Skeletal muscle tissue (tissue), 3 donors: ENCODE measurements at regions not wholly inside any gene's neighbourhood (a gene's known extent, or its start where the extent isn't known, plus 50 kb on each side); places are given as distances from the start of the nearest gene placed in this dataset.
"Not testable (repeated sequence)": the region's sequence is repeated elsewhere in the genome, so short reads cannot be mapped to it uniquely, and the experiment has no call there.

Source experiments
- H3K27ac ChIP-seq: one replicate; pipeline ENCODE4 v1.7.0; 2013; ENCODE audit warnings: mild to moderate bottlenecking, low read depth, low read length, inconsistent platforms
- H3K27me3 ChIP-seq, 3 donors: one replicate each; pipeline ENCODE4 v1.7.0; 2013; ENCODE audit warnings: low read length in 3 of 3; ENCODE audit not compliant: control insufficient read depth in 3 of 3, insufficient read depth in 3 of 3
- H3K36me3 ChIP-seq, 3 donors: one replicate each; pipeline ENCODE4 v1.7.0; 2013; ENCODE audit warnings: low read length in 3 of 3; ENCODE audit not compliant: control insufficient read depth in 3 of 3, insufficient read depth in 3 of 3
- H3K4me1 ChIP-seq, 3 donors: one replicate each; pipeline ENCODE4 v1.7.0; 2013; ENCODE audit warnings: low read length in 3 of 3, mild to moderate bottlenecking in 3 of 3; ENCODE audit not compliant: control insufficient read depth in 3 of 3, insufficient read depth in 3 of 3
- H3K4me3 ChIP-seq, 3 donors: one replicate each; pipeline ENCODE4 v1.7.0; 2013; ENCODE audit warnings: low read length in 3 of 3
- H3K9ac ChIP-seq, 3 donors: one replicate each; pipeline ENCODE4 v1.7.0; 2013; ENCODE audit warnings: low read length in 3 of 3, mild to moderate bottlenecking in 3 of 3, moderate library complexity in 2 of 3, low read depth in 1 of 3
- H3K9me3 ChIP-seq, 3 donors: one replicate each; pipeline ENCODE4 v1.7.0; 2013; ENCODE audit warnings: low read length in 3 of 3; ENCODE audit not compliant: control insufficient read depth in 3 of 3
- donor health status: Osteomylitis.

DNA sequence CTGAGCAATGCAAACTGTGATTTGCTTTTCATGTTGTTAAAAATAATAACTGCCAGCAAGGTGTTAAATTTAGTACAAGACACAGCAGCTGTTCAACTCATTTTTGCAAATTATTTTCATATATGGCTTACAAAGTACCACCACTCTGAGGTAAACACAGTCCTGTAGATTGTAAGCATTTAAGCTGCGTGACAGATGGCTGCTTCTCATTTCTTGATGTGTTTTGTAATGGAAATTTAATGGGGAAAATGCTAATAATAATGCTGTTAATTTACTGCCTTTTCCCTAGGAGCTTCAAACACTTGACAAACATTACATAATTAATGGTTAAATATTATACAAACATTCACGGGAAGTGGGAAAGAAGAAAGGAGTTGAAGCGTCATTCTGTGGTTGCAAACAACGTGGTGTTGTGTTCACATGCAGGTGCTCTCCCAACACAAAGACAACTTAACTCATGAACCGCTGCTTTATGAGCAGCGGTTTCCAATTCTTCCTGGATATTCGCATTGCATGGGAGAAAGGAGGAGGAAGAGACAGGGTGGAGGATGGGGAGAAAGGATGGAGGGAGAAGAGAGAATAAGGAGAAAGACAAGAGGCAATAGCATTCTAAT lies 236.8 kb upstream of the VCX start:
- Histone ChIP-seq H3K4me3 (no peak overlapping the region), H3K9ac (no peak overlapping the region), H3K9me3 (peaks cover 0 to 3% (median 0%) of the 10 kb centered on the region in 3 donors), H3K36me3 (no peaks in the 10 kb centered on the region), H3K27ac (no peak overlapping the region), H3K4me1 (no peaks in the 10 kb centered on the region), H3K27me3 (no peaks in the 10 kb centered on the region)

GRCh38 chrX:7603387-7603786 lies 239.6 kb upstream of the VCX start:
- no peaks in the 10 kb centered on the region for H3K4me1 ChIP-seq
- H3K4me3 ChIP-seq, result no peak overlapping the region
- no peaks in the 10 kb centered on the region for H3K27me3 ChIP-seq
- H3K36me3 ChIP-seq, result no peaks in the 10 kb centered on the region
- no peak overlapping the region for H3K27ac ChIP-seq
- no peak overlapping the region for H3K9ac ChIP-seq
- peaks cover 0 to 3% (median 0%) of the 10 kb centered on the region in 3 donors for H3K9me3 ChIP-seq

DNA sequence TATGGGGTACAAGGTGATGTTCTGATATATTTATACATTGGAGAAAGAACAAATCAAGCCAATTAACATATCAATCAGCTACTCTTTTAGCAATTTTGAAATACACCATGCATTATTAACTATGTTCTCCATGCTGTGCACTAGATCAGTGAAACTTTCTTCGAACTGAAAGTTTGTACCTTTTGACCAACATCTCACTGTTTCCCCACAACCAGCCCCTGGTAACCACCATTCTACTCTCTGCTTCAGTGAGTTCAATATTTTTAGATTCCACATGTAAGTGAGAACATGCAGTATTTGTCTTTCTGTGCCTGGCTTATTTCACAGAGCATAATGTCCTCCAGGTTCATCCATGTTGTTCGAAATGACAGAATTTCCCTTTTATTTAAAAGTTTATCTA lies 246.1 kb upstream of the VCX start:
- Histone ChIP-seq H3K9me3 (no peaks in the 10 kb centered on the region), H3K4me3 (no peak overlapping the region), H3K9ac (no peak overlapping the region), H3K36me3 (no peaks in the 10 kb centered on the region), H3K27ac (no peak overlapping the region), H3K27me3 (no peaks in the 10 kb centered on the region), H3K4me1 (no peaks in the 10 kb centered on the region)

GRCh38 chrX:7593370-7593769 lies 249.6 kb upstream of the VCX start:
- H3K36me3 ChIP-seq, H3K9me3 ChIP-seq, H3K9ac ChIP-seq, H3K27me3 ChIP-seq, H3K27ac ChIP-seq, H3K4me3 ChIP-seq, H3K4me1 ChIP-seq: not testable (repeated sequence)

GRCh38 chrX:7586126-7586525 lies 256.8 kb upstream of the VCX start:
- no peak overlapping the region for H3K9ac ChIP-seq
- H3K36me3 ChIP-seq, result no peaks in the 10 kb centered on the region
- no peaks in the 10 kb centered on the region for H3K27me3 ChIP-seq
- H3K9me3 ChIP-seq, result no peaks in the 10 kb centered on the region
- no peaks in the 10 kb centered on the region for H3K4me1 ChIP-seq
- H3K27ac ChIP-seq, result no peak overlapping the region
- no peak overlapping the region for H3K4me3 ChIP-seq

GRCh38 chrX:7582191-7582590 lies 260.8 kb upstream of the VCX start:
- Histone ChIP-seq H3K4me3 (no peak overlapping the region), H3K9ac (no peak overlapping the region), H3K4me1 (no peaks in the 10 kb centered on the region), H3K27me3 (no peaks in the 10 kb centered on the region), H3K9me3 (no peaks in the 10 kb centered on the region), H3K27ac (no peak overlapping the region), H3K36me3 (no peaks in the 10 kb centered on the region)

- no peak overlapping the region for H3K9ac ChIP-seq
- no peaks in the 10 kb centered on the region for H3K36me3 ChIP-seq
- no peak overlapping the region for H3K27ac ChIP-seq
Observed at GRCh38 chrX:7580127-7580526, 262.8 kb upstream of the VCX start.

GRCh38 chrX:7574325-7574724 lies 268.6 kb upstream of the VCX start:
- Histone ChIP-seq H3K9ac (no peak overlapping the region), H3K27ac (no peak overlapping the region), H3K4me3 (no peak overlapping the region), H3K27me3 (no peaks in the 10 kb centered on the region), H3K9me3 (no peaks in the 10 kb centered on the region), H3K36me3 (no peaks in the 10 kb centered on the region), H3K4me1 (no peaks in the 10 kb centered on the region)

More at GRCh38 chrX:7580127-7580526, 262.8 kb upstream of the VCX start:
- H3K27me3 ChIP-seq, result no peaks in the 10 kb centered on the region
- H3K4me1 ChIP-seq, result no peaks in the 10 kb centered on the region
- no peak overlapping the region for H3K4me3 ChIP-seq
- H3K9me3 ChIP-seq, result no peaks in the 10 kb centered on the region

DNA sequence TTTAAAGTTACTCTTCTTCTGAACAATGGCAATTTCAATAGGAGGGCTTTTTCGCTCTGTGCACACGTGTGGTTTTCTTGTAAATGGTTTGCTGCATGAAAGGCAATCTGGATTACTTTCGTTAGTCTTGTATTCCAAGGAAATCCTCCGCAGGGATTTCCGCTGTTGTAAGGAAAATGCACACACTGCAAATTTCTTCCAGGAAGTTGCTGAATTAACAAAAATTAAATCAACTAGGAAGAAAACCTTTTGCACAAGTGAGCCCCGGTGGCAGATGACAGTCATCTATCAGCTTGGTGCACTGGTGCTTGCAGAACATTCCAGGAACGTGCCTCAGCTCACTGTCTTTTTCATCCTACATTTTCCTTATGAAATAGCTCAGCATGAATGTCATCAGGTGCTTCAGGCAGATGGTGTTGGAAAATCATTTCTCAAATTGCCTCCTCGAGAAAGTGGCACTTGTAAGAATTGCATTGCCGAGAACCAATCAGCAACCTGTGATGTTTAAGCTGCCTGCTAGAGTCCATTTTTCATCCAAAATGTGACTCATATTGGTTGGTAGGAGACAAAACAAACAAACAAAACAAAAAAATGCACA lies 272.4 kb upstream of the VCX start:
- H3K27ac ChIP-seq, result no peak overlapping the region
- H3K9ac ChIP-seq, result no peak overlapping the region
- H3K9me3 ChIP-seq, result no peaks in the 10 kb centered on the region
- no peaks in the 10 kb centered on the region for H3K4me1 ChIP-seq
- no peaks in the 10 kb centered on the region for H3K36me3 ChIP-seq
- H3K27me3 ChIP-seq, result no peaks in the 10 kb centered on the region
- no peak overlapping the region for H3K4me3 ChIP-seq

- H3K27ac ChIP-seq, result no peak overlapping the region
- no peaks in the 10 kb centered on the region for H3K4me1 ChIP-seq
- H3K9ac ChIP-seq, result no peak overlapping the region
- no peaks in the 10 kb centered on the region for H3K36me3 ChIP-seq
- H3K9me3 ChIP-seq, result no peaks in the 10 kb centered on the region
- no peak overlapping the region for H3K4me3 ChIP-seq
- H3K27me3 ChIP-seq, result no peaks in the 10 kb centered on the region
Observed at GRCh38 chrX:7568597-7568996, 274.4 kb upstream of the VCX start.
